ENCODE measurements at regions not wholly inside any gene's neighbourhood (a gene's known extent, or its start where the extent isn't known, plus 50 kb on each side); places are given as distances from the start of the nearest gene placed in this dataset.
"Not testable (repeated sequence)": the region's sequence is repeated elsewhere in the genome, so short reads cannot be mapped to it uniquely, and the experiment has no call there.

DNA sequence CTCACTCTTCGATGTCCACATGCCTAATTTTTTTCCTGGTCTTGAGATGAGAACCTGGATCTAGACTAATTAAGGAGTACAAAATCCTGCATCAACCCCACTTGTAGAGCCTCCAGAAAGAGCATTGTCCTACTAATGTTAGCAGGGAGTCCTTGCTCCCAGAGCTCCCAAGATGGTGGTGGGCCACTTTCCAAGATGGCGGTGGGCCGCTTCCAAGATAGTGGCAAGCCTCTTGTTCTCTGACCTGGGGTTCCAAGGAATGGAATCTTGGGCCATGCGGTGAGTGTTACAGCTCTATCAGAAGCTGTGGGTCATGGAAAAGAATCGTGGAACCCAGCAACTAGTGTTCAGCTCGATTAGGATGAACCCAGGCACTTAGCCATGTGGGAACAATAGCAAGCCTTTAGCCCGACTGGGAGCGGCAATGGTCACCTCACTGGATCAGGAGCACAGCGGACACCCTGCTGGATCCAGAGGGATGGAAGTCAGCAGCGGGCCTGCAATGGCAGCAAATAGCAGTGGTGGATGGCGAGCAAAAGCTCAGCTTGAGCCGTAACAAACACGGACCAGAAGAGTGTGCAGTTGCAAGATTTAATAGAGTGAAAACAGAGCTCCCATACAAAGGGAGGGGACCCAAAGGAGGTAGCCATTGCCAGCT, 1997.5 kb upstream of the RAG2 start:
- H3K36me3 Mint-ChIP-seq (ENCODE audit: low read depth); H3K4me1 Mint-ChIP-seq; POLR2A ChIA-PET; H3K9me3 Mint-ChIP-seq (ENCODE audit: low read depth); H3K4me3 Mint-ChIP-seq; intact Hi-C loops (cut with DNase I, micrococcal nuclease); H3K27me3 Mint-ChIP-seq; CTCF ChIA-PET; ATAC-seq; H3K27ac Mint-ChIP-seq; DNase-seq: not testable (repeated sequence)

DNA sequence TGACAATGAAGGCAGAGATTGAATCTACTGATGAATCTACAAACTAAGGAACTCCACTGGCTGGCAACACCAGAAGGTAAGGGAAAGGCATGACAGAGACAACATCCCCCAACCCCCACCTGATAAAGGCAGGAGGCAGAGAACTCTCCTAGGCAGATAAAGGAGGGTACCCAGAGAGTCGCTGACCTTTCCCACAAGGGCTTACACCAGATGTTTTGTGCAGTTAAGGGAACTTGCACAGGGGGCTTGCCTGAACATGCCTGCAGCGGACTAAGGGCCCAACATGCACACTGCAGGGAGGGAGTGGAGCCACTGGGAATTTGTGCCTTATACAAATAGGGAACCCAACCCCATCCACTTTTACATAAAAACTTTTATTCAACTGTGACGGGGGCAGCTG, 1996.9 kb upstream of the RAG2 start:
- ChIA-PET CTCF (no interaction called here), POLR2A (no interaction called here)
- intact Hi-C loops (cut with DNase I, micrococcal nuclease) = no loop called here
- Mint-ChIP-seq H3K27me3 (no peaks in the 10 kb centered on the region), H3K27ac (no peak overlapping the region), H3K9me3 (ENCODE audit: low read depth) (peaks cover 7% of the 10 kb centered on the region), H3K36me3 (ENCODE audit: low read depth) (no peaks in the 10 kb centered on the region), H3K4me3 (no peak overlapping the region), H3K4me1 (no peaks in the 10 kb centered on the region)
- DNase-seq = no peak
- no peak for ATAC-seq

DNA sequence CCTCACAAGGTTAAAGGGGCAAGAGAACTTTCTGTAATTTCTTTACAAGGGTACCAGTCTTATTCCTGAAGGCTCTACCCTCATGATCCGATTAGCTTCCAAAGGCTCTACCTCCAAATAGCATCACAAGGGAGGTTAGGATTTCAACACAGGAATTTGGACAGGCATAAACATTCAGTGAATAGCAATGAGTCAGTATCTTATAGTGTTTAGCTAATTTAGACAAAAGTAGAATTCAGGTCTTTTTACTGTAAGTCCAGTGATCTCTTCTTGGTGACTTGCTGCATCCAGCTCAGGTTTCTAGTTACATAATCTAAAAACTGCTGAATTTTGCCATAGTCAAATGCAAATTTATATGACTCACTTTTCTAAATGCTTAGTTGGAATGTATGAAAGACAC, 1995.6 kb upstream of the RAG2 start:
- ATAC-seq (no peak), DNase-seq (no peak)
- intact Hi-C loops (cut with DNase I, micrococcal nuclease) = no loop called here
- Mint-ChIP-seq H3K36me3 (ENCODE audit: low read depth) (no peaks in the 10 kb centered on the region), H3K4me1 (no peaks in the 10 kb centered on the region), H3K9me3 (ENCODE audit: low read depth) (peaks cover 8% of the 10 kb centered on the region), H3K27ac (no peak overlapping the region), H3K4me3 (no peak overlapping the region), H3K27me3 (no peaks in the 10 kb centered on the region)
- ChIA-PET POLR2A (no interaction called here), CTCF (no interaction called here)

DNA sequence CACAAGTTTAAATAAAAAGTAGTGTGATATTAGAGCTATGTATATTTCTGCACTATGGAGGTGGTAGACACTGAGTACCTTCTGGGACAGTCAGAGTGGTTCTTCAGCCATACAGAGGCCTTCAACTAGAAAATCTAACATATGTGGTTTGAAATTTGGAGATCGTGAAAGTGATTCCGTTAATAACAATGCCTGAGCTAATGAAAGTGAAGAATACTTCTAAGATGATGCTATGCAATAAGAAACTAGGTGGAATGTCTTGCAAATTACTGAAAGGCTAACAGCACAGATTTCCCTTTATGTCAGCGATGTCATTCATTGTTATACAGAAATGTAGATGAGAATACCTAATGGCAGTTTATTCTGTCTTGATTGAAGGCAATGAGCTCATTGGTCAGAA, 1984.7 kb upstream of the RAG2 start:
- Mint-ChIP-seq H3K9me3 (ENCODE audit: low read depth) (peaks cover 14% of the 10 kb centered on the region), H3K36me3 (ENCODE audit: low read depth) (no peaks in the 10 kb centered on the region), H3K4me3 (no peak overlapping the region), H3K27ac (no peak overlapping the region), H3K4me1 (no peaks in the 10 kb centered on the region), H3K27me3 (no peaks in the 10 kb centered on the region)
- intact Hi-C loops (cut with DNase I, micrococcal nuclease) = no loop called here
- ChIA-PET CTCF (no interaction called here), POLR2A (no interaction called here)
- DNase-seq = no peak
- ATAC-seq = no peak

DNA sequence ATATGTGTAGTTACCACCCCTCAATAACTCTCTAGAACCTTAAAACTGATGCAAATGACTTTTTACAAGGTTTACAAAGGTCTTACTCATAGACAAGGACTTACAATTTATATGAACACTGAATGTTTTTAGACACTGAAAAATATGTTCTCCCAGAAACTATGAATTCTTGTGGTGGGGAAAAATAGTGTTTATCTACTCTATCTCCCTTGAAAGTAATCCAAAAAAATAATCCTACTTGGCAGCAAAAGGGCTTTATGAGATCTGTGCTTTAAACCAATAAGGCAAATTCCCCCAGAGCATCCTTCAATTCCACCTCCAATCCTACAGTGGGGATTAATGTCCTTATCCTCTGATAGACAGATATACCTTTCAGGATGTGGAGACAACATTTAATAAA, 1984.1 kb upstream of the RAG2 start:
- H3K27ac Mint-ChIP-seq = no peak overlapping the region
- H3K9me3 Mint-ChIP-seq (ENCODE audit: low read depth) = peaks cover 15% of the 10 kb centered on the region
- CTCF ChIA-PET = no interaction called here
- POLR2A ChIA-PET = no interaction called here
- H3K4me3 Mint-ChIP-seq = no peak overlapping the region
- H3K27me3 Mint-ChIP-seq = no peaks in the 10 kb centered on the region
- intact Hi-C loops (cut with DNase I, micrococcal nuclease) = no loop called here
- DNase-seq (no peak), ATAC-seq (no peak)
- H3K36me3 Mint-ChIP-seq (ENCODE audit: low read depth) = no peaks in the 10 kb centered on the region
- H3K4me1 Mint-ChIP-seq = no peaks in the 10 kb centered on the region

DNA sequence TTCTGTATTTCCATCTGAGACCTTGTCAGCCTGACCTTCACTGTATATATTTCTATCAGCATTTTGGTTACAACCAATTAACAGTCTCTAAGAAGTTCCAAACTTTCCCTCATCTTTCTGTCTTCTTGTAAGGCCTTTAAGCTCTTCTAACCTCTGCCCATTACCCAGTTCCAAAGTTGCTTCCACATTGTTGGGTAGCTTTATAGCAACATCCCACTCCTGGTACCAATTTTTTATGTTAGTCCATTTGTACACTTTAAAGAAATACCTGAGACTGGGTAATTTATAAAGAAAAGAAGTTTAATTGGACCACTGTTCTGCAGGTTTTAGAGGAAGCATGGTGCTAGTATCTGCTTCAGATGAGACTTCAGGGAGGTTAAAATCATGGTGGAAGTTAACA, 1979.7 kb upstream of the RAG2 start:
- intact Hi-C loops (cut with DNase I, micrococcal nuclease) = no loop called here
- no peak overlapping the region for H3K4me3 Mint-ChIP-seq
- CTCF ChIA-PET = no interaction called here
- no peak overlapping the region for H3K27ac Mint-ChIP-seq
- POLR2A ChIA-PET = no interaction called here
- H3K36me3 Mint-ChIP-seq (ENCODE audit: low read depth) = no peaks in the 10 kb centered on the region
- DNase-seq (no peak), ATAC-seq (no peak)
- no peaks in the 10 kb centered on the region for H3K27me3 Mint-ChIP-seq
- peaks cover 20% of the 10 kb centered on the region for H3K9me3 Mint-ChIP-seq (ENCODE audit: low read depth)
- no peaks in the 10 kb centered on the region for H3K4me1 Mint-ChIP-seq

DNA sequence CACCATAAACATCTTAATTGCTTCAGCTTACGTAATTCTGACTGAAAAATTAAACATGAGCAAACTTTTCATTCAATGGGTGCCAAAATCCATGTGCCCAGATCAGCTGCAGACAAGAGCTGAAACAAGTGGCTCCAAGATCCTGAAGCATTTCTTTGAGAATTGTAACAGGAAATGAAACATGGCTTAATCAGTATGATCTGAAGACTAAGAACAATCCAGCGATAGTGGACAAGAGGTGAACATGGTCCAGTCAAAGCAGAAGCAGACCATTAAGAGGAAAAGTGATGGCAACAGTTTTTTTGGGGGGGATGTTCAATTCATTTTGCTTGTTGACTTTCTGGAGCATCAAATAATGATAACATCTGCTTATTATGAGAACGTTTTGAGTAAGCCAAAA, 1964.5 kb upstream of the RAG2 start:
- ATAC-seq = no peak

DNA sequence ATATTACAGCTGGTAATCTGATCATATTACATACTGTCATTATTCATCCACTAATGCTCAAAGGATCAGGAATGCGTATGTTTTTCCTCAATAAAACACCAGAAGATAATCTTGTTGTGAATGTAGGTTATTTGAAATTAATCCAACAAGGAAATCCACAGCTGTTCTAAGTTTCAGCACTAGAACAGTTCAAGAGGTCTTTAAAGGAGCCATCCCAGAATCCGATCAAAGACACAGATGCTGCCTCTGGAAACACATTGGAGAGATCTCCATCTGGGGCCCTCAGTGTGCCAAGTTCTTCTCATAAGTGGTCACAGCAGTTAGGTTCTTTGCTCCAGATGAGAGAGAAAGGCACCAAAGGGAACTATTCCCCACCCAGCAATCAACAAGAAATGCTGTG, 1955.1 kb upstream of the RAG2 start:
- H3K4me3 Mint-ChIP-seq = no peak overlapping the region
- H3K9me3 Mint-ChIP-seq (ENCODE audit: low read depth) = peaks cover 3% of the 10 kb centered on the region
- CTCF ChIA-PET = no interaction called here
- no peaks in the 10 kb centered on the region for H3K4me1 Mint-ChIP-seq
- ATAC-seq = no peak
- POLR2A ChIA-PET = no interaction called here
- no peak overlapping the region for H3K27ac Mint-ChIP-seq
- intact Hi-C loops (cut with DNase I, micrococcal nuclease) = no loop called here
- no peaks in the 10 kb centered on the region for H3K36me3 Mint-ChIP-seq (ENCODE audit: low read depth)
- DNase-seq = no peak
- H3K27me3 Mint-ChIP-seq = no peaks in the 10 kb centered on the region

More for the DNA sequence above, 1964.5 kb upstream of the RAG2 start:
- H3K4me3 Mint-ChIP-seq = no peak overlapping the region
- intact Hi-C loops (cut with DNase I, micrococcal nuclease) = no loop called here
- peaks cover 9% of the 10 kb centered on the region for H3K9me3 Mint-ChIP-seq (ENCODE audit: low read depth)
- ChIA-PET POLR2A (no interaction called here), CTCF (interaction anchor here (1.0 kb wide), 1 partner anchor 17 kb away, joined by 3 read pairs; no protein-coding TSS in a partner anchor)
- H3K27me3 Mint-ChIP-seq = no peaks in the 10 kb centered on the region
- no peak overlapping the region for H3K27ac Mint-ChIP-seq
- no peaks in the 10 kb centered on the region for H3K36me3 Mint-ChIP-seq (ENCODE audit: low read depth)
- no peaks in the 10 kb centered on the region for H3K4me1 Mint-ChIP-seq
- DNase-seq = no peak

DNA sequence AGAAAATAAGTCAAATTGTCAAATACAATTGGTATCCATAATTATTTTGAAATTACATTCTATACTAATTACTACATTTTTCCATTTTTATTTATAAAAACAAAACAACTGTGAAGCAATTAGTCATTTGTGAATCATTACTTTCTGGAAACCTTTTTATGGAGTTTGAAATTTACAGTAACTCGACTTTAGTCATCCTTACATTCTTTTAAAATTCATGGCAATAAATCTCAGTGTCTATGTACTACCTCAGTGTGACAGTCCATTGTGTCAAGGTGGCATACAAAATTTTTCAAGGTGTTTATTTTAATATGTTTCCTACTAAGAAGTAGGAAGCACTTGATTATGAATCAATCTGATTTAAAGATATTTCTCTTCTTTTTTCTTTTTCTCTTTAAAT, 1949.4 kb upstream of the RAG2 start:
- ChIA-PET POLR2A (no interaction called here), CTCF (interaction anchor here (1.0 kb wide), 1 partner anchor 14 kb away, joined by 3 read pairs; no protein-coding TSS in a partner anchor)
- no peak for ATAC-seq
- H3K4me1 Mint-ChIP-seq = no peaks in the 10 kb centered on the region
- no peak overlapping the region for H3K4me3 Mint-ChIP-seq
- no peak overlapping the region for H3K27ac Mint-ChIP-seq
- no peaks in the 10 kb centered on the region for H3K36me3 Mint-ChIP-seq (ENCODE audit: low read depth)
- intact Hi-C loops (cut with DNase I, micrococcal nuclease) = no loop called here
- peaks cover 3% of the 10 kb centered on the region for H3K9me3 Mint-ChIP-seq (ENCODE audit: low read depth)
- DNase-seq = no peak
- H3K27me3 Mint-ChIP-seq = no peaks in the 10 kb centered on the region

DNA sequence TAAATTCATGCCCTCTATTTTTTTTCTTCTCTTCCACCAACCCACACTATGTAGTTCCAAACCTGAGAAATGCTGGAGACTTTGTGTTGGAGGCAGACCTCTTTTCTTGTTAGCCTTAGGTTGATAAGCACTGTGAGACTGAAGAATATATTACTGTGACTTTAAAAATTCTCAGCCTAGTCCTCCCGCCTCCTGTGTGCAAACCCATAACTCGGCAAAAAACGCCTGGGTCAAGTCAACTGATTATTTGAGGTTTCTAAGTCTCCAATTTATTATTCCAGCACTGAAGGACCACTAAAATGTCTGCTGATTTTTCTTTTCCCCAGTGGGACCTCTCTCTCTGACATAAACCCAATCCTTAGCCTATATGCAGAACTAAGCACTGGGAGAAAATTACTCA, 1946.0 kb upstream of the RAG2 start:
- no peak overlapping the region for H3K27ac Mint-ChIP-seq
- no peaks in the 10 kb centered on the region for H3K27me3 Mint-ChIP-seq
- H3K4me1 Mint-ChIP-seq = no peaks in the 10 kb centered on the region
- CTCF ChIA-PET = no interaction called here
- DNase-seq (no peak), ATAC-seq (no peak)
- intact Hi-C loops (cut with DNase I, micrococcal nuclease) = no loop called here
- no peak overlapping the region for H3K4me3 Mint-ChIP-seq
- no peaks in the 10 kb centered on the region for H3K9me3 Mint-ChIP-seq (ENCODE audit: low read depth)
- H3K36me3 Mint-ChIP-seq (ENCODE audit: low read depth) = no peaks in the 10 kb centered on the region
- POLR2A ChIA-PET = no interaction called here

DNA sequence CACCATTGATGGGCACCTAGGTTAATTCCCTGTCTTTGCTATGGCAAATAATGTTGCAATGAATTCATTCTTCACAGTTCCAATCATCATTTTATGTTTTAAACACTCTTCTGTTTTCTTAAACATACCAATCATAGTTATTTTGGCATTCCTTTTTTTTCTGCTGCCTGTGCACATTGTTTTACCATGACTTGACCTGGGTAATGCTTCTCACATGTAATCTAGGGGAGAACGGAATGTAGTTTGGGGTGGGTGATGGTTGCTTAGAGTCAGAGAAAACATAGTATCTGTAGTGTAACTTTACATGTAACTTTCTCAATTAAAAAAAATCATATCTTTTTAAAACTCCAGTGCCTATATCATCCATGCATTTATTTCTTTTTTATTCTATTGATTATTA, 1945.3 kb upstream of the RAG2 start:
- DNase-seq (no peak), ATAC-seq (no peak)
- intact Hi-C loops (cut with DNase I, micrococcal nuclease) = no loop called here
- no peaks in the 10 kb centered on the region for H3K4me1 Mint-ChIP-seq
- CTCF ChIA-PET = no interaction called here
- no peaks in the 10 kb centered on the region for H3K27me3 Mint-ChIP-seq
- POLR2A ChIA-PET = no interaction called here
- H3K27ac Mint-ChIP-seq = no peak overlapping the region
- H3K4me3 Mint-ChIP-seq = no peak overlapping the region
- H3K36me3 Mint-ChIP-seq (ENCODE audit: low read depth) = no peaks in the 10 kb centered on the region
- H3K9me3 Mint-ChIP-seq (ENCODE audit: low read depth) = peaks cover under 1% of the 10 kb centered on the region

DNA sequence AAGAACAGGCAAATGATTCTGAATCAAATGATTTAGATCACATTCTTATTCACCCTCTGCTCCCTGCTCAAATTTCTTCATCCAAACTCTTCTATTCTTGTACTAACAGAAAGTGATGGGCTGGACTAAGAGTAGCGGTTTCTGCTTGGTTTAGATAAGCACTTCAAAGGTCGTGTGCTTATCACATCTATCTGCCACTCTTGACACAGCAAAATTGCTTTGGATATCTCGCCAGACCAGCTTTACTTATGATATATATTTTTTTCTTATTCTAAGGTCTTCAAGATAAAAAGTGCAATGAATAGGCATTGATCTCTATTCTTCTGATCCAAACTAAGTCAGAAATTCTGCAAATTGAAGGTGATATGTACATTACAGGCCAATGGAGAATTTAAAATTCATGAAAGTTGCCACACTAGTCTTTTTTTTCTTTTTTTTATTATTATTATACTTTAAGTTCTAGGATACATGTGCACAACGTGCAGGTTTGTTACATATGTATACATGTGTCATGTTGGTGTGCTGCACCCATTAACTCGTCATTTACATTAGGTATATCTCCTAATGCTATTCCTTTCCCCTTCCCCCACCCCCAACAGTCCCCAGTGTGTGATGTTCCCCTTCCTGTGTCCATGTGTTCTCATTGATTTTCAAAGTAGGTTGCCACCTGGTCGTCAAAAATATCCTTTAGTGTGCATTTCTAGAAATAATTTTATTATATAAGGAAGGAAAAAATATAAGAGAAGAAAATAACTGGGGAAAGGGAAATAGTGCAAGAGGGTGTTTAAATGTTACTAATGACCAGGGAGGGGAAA, 1941.0 kb upstream of the RAG2 start:
- Mint-ChIP-seq H3K27me3 (no peaks in the 10 kb centered on the region), H3K36me3 (ENCODE audit: low read depth) (no peaks in the 10 kb centered on the region), H3K4me1 (no peaks in the 10 kb centered on the region), H3K9me3 (ENCODE audit: low read depth) (peaks cover 5% of the 10 kb centered on the region), H3K27ac (no peak overlapping the region), H3K4me3 (no peak overlapping the region)
- CTCF ChIA-PET = no interaction called here
- POLR2A ChIA-PET = no interaction called here
- intact Hi-C loops (cut with DNase I, micrococcal nuclease) = no loop called here
- no peak for DNase-seq
- ATAC-seq = no peak
